KMS-11 (cell line): ENCODE measurements at regions not wholly inside any gene's neighbourhood (a gene's known extent, or its start where the extent isn't known, plus 50 kb on each side); places are given as distances from the start of the nearest gene placed in this dataset.

Source experiments
- H2AFZ ChIP-seq: fragments of 200-600 bp; sonication (generic); 2 replicates; pipeline ENCODE4 v1.6.1; 2016; ENCODE audit warnings: antibody characterized with exemption, mixed run types, low read depth
- H3K27ac ChIP-seq: fragments of 200-600 bp; sonication (generic); 2 replicates; pipeline ENCODE4 v1.6.1; 2016; ENCODE audit warnings: mild to moderate bottlenecking, mixed run types
- H3K27me3 ChIP-seq: fragments of 200-600 bp; sonication (generic); 2 replicates; pipeline ENCODE4 v1.6.1; 2017; ENCODE audit warnings: mild to moderate bottlenecking, low read depth, mixed run types, moderate library complexity; ENCODE audit not compliant: insufficient read depth
- H3K36me3 ChIP-seq: fragments of 200-600 bp; sonication (generic); 2 replicates; pipeline ENCODE4 v1.6.1; 2017; ENCODE audit warnings: mild to moderate bottlenecking, mixed run types; ENCODE audit not compliant: insufficient read depth
- H3K4me1 ChIP-seq: fragments of 200-600 bp; sonication (generic); 2 replicates; pipeline ENCODE4 v1.6.1; 2016; ENCODE audit warnings: mild to moderate bottlenecking, low read depth, mixed run types; ENCODE audit not compliant: poor library complexity, severe bottlenecking
- H3K4me2 ChIP-seq: fragments of 200-600 bp; sonication (generic); 2 replicates; pipeline ENCODE4 v1.7.0; 2016; ENCODE audit warnings: mild to moderate bottlenecking, mixed run types
- H3K4me3 ChIP-seq: fragments of 200-600 bp; sonication (generic); IDR thresholded peaks from 2 replicates; pipeline ENCODE4 v1.6.1; 2017; ENCODE audit warnings: low read depth, low read length, mixed read lengths; ENCODE audit not compliant: insufficient read depth
- H3K79me2 ChIP-seq: fragments of 200-600 bp; sonication (generic); 2 replicates; pipeline ENCODE4 v1.6.1; 2016; ENCODE audit warnings: low read depth, mixed run types; ENCODE audit not compliant: insufficient read depth
- H3K9ac ChIP-seq: fragments of 200-600 bp; sonication (generic); 2 replicates; pipeline ENCODE4 v1.6.1; 2016; ENCODE audit warnings: mild to moderate bottlenecking, mixed run types
- H4K20me1 ChIP-seq: fragments of 200-600 bp; sonication (generic); 2 replicates; pipeline ENCODE4 v1.6.1; 2016; ENCODE audit warnings: mild to moderate bottlenecking, mixed run types; ENCODE audit not compliant: insufficient read depth
- CTCF ChIP-seq: fragments of 200-600 bp; sonication (generic); conservative IDR thresholded peaks from 2 replicates; pipeline ENCODE4 v1.6.1; 2017; ENCODE audit warnings: low read depth, mild to moderate bottlenecking, antibody characterized with exemption, low read length, moderate library complexity, mixed read lengths

GRCh38 chr13:99614465-99614885 lies 113.2 kb downstream of the TM9SF2 start:
- H4K20me1 ChIP-seq, result no peaks in the 10 kb centered on the region
- no peaks in the 10 kb centered on the region for H3K36me3 ChIP-seq
- TF ChIP-seq CTCF, result no peak
- H3K9ac ChIP-seq, result no peak overlapping the region
- no peaks in the 10 kb centered on the region for H3K79me2 ChIP-seq
- H3K4me2 ChIP-seq, result no peak overlapping the region
- no peak overlapping the region for H3K27ac ChIP-seq
- H2AFZ ChIP-seq, result no peak overlapping the region
- H3K27me3 ChIP-seq, result no peaks in the 10 kb centered on the region
- H3K4me1 ChIP-seq, result no peaks in the 10 kb centered on the region
- H3K4me3 ChIP-seq, result no peak overlapping the region
